CMK (cell line): ENCODE measurements at regions not wholly inside any gene's neighbourhood (a gene's known extent, or its start where the extent isn't known, plus 50 kb on each side); places are given as distances from the start of the nearest gene placed in this dataset.
"Not testable (repeated sequence)": the region's sequence is repeated elsewhere in the genome, so short reads cannot be mapped to it uniquely, and the experiment has no call there.

Source experiments
- DNase-seq: peaks from one replicate; pipeline ENCODE4 v3.0.0-alpha.2; 2010; ENCODE audit warnings: low read depth

- DNase-seq = no peak
Measured at GRCh38 chrY:19541475-19542306, 202.8 kb downstream of the KDM5D start.

GRCh38 chrY:19535697-19536096 lies 208.8 kb downstream of the KDM5D start:
- DNase-seq = not testable (repeated sequence)

- no peak for DNase-seq
Measured at GRCh38 chrY:19521976-19522375, 222.6 kb downstream of the KDM5D start.

- DNase-seq = no peak
Measured at GRCh38 chrY:19503092-19503449, 241.5 kb downstream of the KDM5D start.

GRCh38 chrY:19502169-19503091 lies 242.1 kb downstream of the KDM5D start:
- no peak for DNase-seq

GRCh38 chrY:19498556-19498955 lies 246.0 kb downstream of the KDM5D start:
- DNase-seq = no peak

GRCh38 chrY:19487494-19487893 lies 257.0 kb downstream of the KDM5D start:
- DNase-seq = no peak

GRCh38 chrY:19484997-19485396 lies 259.5 kb downstream of the KDM5D start:
- DNase-seq = no peak

GRCh38 chrY:19479141-19479540 lies 265.4 kb downstream of the KDM5D start:
- peak; percentile 53 for DNase-seq

GRCh38 chrY:19477959-19478358 lies 266.6 kb downstream of the KDM5D start:
- DNase-seq = no peak

GRCh38 chrY:19465809-19466208 lies 278.7 kb downstream of the KDM5D start:
- no peak for DNase-seq

- DNase-seq = no peak
Measured at GRCh38 chrY:19456855-19457448, 287.6 kb downstream of the KDM5D start.

GRCh38 chrY:19433059-19433458 lies 311.5 kb downstream of the KDM5D start:
- no peak for DNase-seq

GRCh38 chrY:19427736-19428518 lies 316.6 kb downstream of the KDM5D start:
- DNase-seq = no peak

- DNase-seq = not testable (repeated sequence)
Measured at GRCh38 chrY:19427191-19427590, 317.3 kb downstream of the KDM5D start.

- no peak for DNase-seq
Measured at GRCh38 chrY:19410980-19411766, 333.4 kb downstream of the KDM5D start.

- DNase-seq = no peak
Measured at GRCh38 chrY:19406246-19406645, 338.3 kb downstream of the KDM5D start.

GRCh38 chrY:19405598-19405997 lies 338.9 kb downstream of the KDM5D start:
- DNase-seq = no peak

GRCh38 chrY:19392876-19393275 lies 351.6 kb downstream of the KDM5D start:
- DNase-seq = no peak

GRCh38 chrY:19391922-19392321 lies 352.6 kb downstream of the KDM5D start:
- DNase-seq = no peak

GRCh38 chrY:19365321-19365720 lies 379.2 kb downstream of the KDM5D start:
- no peak for DNase-seq
